Activated T-cell treated with anti-CD3 and anti-CD28 coated beads, Interleukin-2, amount 50 U/mL, for 48 hours (primary cell): ENCODE measurements at regions not wholly inside any gene's neighbourhood (a gene's known extent, or its start where the extent isn't known, plus 50 kb on each side); places are given as distances from the start of the nearest gene placed in this dataset.
"Not testable (repeated sequence)": the region's sequence is repeated elsewhere in the genome, so short reads cannot be mapped to it uniquely, and the experiment has no call there.

Source experiments
- DNase-seq, 2 experiments: peaks; one replicate each; pipeline ENCODE4 v3.0.0-alpha.2; 2020

DNA sequence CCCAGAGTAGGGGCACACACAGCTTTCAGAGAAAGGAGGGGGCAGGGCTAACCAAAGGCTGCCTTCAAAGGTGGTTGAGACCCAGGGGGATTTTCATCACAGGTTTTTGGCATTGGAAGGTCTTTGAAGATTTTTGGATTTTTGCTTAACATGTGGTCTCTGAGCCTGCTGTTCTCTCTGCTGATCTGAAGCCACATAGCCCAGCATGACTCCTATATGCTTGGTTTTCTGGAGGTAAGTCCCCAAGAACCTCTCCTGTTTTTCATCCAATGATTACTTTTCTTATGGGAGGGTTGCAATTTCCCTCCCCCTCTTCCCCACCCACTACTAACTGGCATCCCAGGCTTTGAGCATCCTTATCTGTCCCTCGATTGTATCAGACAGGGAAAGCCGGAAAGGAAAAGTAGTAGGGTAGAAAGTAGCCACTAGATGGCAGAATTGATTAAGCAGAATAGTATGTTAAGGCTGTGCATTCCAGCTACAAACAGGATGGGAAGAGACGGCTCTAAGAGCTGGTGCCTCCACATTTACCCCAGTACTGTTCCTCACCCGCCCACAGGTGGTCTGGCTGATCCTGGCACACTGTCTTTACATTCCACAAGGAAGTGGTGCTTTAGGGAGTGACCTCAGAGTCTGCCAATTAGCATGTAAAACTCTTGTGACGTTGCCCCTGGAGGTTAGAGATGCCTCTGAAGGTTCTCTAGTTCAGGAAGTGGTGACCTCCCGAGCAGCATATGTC is 218.9 kb upstream of the EDNRB start:
- DNase-seq, result peak; percentile 33 to 36

DNA sequence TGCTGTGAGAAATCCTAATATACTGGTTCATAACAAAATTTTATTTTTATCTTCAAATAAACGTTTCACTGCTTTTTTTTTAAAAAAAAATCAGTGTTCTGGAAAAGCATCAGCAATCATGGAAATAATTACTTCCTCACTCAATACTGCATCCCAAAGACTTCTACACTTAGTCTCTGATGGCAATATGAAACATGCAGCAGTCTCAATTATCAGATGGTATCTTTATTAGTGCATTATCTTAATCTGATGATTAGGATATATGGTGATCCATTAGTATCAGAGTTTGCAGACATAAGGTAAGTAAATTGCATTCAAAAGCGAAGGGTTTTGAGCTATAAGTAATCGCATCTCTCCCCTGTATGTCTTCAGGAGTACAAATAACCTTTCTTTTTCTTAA is 218.3 kb upstream of the EDNRB start:
- no peak for DNase-seq

DNA sequence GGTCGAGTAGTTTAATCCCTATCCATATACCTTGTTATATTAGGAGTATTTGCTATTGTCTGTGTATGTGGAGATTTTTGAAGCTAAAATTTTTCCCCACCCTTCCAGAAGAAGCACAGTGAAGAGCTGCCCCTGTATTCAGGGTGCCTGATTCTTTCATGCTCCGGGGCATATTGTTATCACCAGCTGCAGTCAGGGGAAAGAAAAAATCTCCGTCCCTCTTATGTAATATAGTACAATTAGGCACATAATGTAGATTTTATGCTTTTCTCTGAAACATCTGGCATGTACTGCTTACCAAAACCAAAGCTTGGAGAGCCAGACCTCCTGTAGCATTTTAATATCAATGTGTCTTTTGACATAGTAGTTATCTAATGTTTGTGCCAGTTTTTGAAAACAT is 214.9 kb upstream of the EDNRB start:
- no peak for DNase-seq

DNA sequence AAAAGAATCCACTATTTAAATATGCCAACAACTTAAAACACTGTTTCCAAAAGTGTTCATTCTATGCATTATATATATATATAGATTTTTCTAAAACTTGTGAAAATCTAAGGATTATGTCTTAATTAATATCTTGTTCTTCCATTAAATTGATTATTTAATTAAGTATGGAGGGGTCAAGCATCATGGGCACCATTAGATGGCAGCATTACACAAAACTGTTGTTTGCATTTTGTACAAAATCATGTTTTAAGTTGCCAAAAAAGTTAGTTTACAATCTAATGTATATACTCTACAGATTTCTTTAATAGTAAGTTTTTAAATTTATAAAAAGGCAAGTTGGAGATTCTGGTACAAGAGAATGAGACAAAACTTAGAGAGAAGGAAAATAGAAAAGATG is 213.2 kb upstream of the EDNRB start:
- no peak for DNase-seq

GRCh38 chr13:78131346-78131745 is 212.7 kb upstream of the EDNRB start:
- no peak for DNase-seq

DNA sequence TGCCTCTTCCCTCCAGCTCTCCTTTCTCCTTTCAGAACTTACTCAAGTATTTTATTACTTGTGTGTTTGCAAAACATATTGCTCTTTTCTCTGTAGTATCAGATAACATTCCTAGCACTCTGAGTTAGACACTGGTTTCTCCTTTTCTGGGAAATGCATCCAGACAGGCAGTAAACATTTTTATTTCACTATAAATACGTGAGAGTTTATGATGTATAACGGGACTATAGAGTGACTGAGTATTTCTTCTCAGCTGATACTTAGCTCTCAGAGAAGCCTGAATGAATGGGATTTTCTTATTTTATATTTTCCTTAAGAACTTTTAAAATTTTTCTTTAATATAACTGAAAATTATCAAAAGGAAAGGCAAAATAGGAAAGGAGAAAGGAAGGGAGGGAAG is 211.2 kb upstream of the EDNRB start:
- no peak for DNase-seq

GRCh38 chr13:78129359-78129758 is 210.7 kb upstream of the EDNRB start:
- DNase-seq, result no peak

DNA sequence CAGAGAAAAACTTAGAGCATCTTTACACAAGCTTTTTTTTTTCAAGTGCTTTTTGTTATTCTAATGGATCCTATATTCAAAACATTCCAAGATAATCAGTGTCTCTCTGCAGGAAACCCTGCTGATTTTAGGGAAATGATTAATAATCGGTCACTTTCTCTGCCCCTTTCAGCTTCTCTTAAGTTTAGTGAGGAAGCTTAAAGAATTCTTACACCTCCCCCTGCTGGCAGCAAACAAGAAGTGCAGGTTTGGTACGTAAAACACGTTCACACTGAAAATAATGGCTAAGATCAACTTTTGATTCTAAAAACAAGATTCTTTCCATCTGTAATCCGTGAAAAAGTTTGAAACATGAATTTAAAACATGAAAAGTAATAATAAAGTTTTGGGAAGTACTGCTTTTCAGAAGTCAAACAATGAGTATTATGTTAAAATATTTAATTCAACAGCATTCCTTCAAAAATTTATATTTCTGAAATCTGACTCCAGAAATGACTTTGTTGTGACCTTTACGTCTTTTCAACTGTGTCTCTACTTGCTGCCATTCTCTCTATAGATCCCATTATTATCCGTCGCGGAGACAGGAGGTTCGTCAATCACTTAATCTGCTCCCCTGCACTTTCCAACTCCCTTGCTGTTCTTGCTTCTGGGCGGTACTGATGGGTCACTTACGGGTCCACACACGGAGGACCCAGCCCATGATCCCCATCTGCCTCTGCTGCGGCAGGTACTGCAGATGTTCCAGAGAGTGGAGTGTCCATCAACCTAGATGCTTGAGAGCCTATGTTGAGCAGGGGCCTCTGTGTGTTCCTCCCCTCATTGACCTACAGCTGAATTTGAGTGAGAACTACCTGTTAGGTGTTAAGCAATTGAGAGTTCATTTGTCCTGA is 203.1 kb upstream of the EDNRB start:
- peak; percentile 20 to 26 for DNase-seq

GRCh38 chr13:78121001-78121400 is 202.4 kb upstream of the EDNRB start:
- DNase-seq, result no peak

DNA sequence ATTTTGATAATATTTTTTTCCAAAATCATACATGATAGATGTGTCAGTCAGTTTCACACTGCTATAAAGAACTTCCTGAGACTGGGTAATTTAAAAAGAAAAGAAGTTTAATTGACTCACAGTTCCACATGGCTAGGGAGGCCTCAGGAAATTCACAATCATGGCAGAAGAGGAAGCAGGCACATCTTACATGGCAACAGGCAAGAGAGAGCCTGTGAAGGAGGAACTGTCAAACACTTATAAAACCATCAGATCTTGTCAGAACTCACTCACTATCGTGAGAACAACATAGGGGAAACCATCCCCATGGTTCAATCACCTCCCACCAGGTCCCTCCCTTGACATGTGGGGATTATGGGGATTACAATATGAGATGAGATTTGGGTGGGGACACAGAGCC is 201.5 kb upstream of the EDNRB start:
- DNase-seq, result not testable (repeated sequence)

GRCh38 chr13:78117070-78117469 is 198.4 kb upstream of the EDNRB start:
- DNase-seq, result not testable (repeated sequence)

DNA sequence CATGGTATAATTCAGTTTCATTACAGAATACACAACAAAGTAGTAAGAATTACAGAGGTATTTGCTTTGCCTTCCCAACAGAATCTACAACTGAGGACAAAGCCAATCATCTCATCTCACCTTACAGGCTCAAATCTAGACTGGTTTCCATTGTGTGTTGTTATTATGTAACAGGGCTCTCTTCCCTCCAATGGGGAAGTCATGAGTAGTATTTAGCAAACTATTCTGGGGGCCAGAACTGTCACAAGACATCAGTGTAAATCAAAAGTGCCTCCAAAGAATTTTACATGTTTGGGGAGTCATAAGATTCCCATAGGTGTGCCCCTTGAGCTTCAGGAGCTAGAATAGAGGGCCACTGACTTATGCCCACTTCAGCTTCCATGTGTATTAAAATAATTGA is 187.0 kb upstream of the EDNRB start:
- DNase-seq, result no peak

- DNase-seq, result no peak
These were observed 185.3 kb upstream of the EDNRB start for GRCh38 chr13:78103936-78104335.

DNA sequence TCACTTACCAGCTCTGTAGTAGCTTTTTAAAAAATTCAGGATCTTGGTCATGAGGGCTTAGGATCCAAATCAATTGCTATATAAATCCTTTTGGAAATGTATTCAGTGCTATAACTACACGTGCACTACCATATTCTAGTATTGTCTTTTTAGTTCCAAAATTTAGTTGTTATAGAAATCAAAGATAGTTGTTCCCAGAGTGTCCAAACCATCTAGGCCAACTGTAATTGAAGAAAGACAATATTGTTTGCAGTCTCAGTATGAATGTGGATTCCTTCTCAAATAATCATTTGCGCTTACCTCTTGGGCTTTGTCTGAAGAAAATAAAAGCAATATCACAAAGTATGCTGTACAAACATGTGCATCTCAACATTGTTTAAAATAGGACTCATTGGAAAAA is 184.1 kb upstream of the EDNRB start:
- DNase-seq, result no peak

DNA sequence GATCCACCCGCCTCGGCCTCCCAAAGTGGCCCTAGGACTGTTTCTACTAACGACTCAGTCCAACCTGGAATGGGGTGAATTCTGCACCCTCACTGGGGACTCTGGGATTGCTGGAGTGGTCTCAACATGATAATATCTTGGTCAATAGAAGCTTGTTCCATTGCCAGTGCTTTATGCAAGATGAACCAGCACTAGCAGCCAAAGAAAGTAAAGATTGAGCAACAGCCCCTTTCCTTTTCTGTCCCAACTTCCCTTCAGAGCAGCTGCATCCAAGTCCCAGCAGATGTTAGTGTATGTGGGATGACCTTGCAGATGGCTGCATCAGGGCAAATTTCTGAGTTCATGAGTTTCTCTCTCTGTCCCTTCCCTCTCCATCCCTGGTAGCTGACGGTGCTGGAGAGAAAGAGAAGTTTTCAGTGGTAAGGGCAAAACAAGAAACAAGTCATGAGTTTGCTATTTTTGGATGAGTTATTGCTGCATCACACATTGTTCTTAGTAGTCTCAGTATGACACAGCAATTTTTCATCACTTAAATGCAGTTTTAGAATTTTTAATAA is 183.6 kb upstream of the EDNRB start:
- DNase-seq, result no peak

- DNase-seq, result no peak
These were observed 181.9 kb upstream of the EDNRB start for GRCh38 chr13:78100486-78100885.

GRCh38 chr13:78098249-78098648 is 179.6 kb upstream of the EDNRB start:
- DNase-seq, result no peak

GRCh38 chr13:78096221-78096620 is 177.6 kb upstream of the EDNRB start:
- DNase-seq, result no peak

DNA sequence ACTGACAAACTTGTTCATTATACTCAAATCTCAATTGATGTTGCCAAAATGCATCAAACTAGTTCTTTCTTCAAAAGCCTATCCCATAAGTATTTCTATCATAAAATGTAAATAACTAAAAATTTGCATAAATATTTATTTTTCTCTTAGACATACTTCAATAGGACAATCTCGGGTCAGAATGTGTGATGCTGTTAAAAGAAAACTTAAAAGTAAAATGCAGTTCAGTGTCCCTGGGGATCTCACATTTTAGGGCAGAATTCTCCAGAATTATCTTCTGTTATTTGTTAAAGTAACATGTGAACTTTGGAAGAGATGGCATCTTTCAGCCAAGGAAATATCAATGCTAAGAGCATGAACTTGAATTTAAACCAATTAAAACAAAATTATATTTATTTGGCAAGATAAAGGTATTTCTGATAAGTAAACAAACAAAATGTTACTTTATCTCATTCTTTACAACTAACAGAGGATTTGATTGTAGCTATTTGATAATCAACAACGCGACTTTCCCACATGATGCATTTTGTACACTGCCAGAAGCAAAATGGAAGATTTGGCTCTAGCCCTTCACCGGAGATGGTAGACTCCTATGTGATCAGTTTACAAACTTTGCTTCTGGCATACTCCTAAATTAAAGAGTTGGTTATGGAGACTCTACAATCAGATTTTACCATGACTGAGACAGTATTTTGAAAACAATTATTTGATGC is 169.5 kb upstream of the EDNRB start:
- no peak for DNase-seq

GRCh38 chr13:78085434-78086225 is 167.0 kb upstream of the EDNRB start:
- DNase-seq, result no peak

DNA sequence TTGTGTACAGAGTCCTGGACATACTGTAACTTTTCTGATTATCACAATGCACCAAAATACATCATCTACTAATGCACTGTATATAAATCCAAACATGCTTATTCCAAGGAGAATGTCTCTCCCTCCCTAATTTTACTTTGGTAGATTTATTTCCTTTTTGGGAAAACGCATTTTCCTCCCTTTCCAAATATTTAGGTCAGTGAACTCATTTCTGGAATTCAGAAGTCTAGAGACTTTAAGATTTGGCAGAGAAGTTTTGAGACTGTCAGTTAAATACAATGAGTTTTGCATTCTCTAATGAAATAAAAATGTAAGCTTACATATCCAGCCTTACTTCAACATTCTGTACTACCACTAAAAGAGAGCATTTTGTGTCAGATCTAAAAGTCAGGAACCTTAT is 165.8 kb upstream of the EDNRB start:
- no peak for DNase-seq

DNA sequence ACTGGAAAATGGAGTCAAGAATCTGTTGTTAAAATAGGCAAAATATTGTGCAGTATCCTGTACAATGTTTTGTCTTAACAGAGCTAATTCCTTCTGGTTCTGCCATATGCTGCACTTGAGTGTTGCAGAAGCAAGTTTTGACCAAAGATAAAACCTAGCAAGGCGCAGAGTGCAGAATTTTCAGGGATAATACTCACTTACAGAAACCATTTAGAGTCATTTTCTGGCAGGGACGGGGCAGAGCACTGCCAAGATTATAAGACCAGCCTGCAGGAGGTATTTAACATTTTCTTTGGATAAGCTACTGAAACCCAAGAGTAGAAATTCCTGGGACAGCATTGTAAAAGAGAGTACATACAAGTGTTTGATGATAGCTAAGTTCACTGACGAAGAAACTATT is 159.5 kb upstream of the EDNRB start:
- DNase-seq, result no peak

DNA sequence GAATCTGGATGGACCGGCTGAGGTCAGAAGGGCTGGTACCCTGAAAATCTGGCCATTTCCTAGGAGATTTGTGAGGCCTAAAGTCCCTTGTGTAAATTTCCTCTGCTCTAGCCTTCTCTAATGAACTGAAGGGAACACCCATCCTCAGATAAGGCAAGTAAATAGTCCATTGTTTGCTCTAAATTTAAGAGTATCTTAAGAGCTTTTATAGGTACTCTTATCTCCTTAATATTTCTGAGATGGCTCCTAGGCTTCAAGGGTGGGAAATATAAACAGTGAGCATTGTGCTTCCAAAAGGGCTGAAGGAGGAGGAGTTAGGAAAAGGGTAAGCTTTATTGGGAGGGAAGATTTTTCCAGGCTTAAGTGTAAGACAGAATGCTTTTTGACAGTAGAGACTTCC is 148.7 kb upstream of the EDNRB start:
- no peak for DNase-seq
